Mesenteric fat pad (tissue), 1 donor: ENCODE measurements at regions not wholly inside any gene's neighbourhood (a gene's known extent, or its start where the extent isn't known, plus 50 kb on each side); places are given as distances from the start of the nearest gene placed in this dataset.
"Not testable (repeated sequence)": the region's sequence is repeated elsewhere in the genome, so short reads cannot be mapped to it uniquely, and the experiment has no call there.

Experiments used
- DNase-seq: peaks from one replicate; pipeline ENCODE4 v3.0.0-alpha.2; 2020; ENCODE audit warnings: low spot score
- donor health status: DM: yes; HTN: yes; CAD: no.

GRCh38 chr10:9081253-9081652 is 1026.8 kb downstream of the GATA3 start:
- DNase-seq = no peak

DNA sequence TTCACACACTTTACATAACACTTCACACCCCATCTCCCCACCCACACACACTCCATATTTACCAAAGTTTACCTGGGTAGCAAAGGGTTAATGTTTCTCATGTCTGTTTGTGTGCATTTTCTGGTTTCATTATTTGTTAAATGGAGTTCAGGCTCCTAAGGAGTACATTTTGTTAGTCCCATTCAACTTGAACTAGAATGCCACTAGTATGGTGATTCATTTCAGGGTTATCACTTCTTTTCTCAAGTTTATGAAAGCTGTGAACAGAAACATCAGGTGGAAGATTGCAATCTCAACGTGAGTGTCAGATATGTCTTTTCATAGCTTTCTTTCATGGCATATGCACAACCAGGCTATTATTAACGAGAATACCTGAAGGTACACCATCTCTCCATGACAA is 1027.5 kb downstream of the GATA3 start:
- DNase-seq = no peak

DNA sequence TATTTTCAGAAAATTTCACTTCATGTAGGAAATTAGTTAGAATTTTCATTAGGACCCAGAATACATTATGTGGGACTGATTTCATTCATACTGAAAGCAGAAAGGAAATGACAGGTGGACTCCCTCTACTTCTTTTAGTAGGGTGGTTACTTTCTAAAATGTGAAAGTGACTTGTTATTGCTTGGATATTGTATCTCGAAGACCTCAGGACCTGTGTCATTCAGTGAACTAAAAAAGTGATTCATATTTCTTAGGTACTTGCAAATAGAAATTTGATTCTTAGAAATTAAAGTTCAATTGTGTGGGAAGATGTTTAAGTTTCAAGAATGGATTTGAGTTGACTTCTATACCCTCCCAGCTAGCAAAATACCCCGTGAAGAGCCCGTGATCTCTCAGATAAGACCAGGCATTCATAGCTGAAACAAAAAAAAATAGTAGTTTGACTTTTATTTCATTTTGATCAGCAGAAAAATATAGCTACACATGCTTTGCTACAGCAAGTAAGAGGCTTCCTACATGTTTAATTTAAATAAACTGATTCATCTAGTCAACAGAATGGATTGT is 1037.1 kb downstream of the GATA3 start:
- DNase-seq = no peak

DNA sequence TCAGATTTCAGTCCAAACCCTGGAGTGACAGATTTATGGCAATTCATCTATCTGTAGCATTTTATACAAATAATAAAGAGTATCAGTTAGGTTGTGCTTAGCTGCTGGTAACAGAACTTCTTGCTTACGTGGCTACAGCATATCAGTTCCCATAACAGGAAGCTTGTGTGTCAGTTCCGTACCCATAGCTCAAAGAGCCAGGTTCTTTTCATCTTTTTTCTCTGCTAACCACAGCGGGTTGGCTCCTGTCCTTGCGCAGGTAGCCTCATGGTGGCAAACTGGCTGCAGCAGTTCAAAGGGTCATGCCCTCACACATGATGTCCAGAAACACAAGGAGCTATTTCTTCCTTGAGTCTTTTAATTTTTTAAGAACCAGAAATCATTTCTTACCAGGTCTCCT is 1041.8 kb downstream of the GATA3 start:
- no peak for DNase-seq

- no peak for DNase-seq
Measured at GRCh38 chr10:9097206-9097990, 1042.9 kb downstream of the GATA3 start.

DNA sequence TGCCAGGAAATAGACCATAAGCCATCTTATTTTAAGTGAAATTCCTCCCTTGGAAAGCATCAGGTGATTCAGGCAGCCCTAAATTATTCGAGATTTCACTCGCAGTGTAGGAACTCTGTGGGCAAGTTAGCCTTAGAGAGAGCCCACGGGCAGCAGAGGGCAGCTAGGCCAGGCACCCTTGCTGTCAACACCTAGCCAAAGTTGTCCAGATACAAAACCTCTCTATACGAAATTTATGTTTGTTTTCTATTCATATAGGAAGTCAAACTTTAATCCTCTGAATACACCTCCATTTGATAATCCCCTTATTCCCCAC is 1043.5 kb downstream of the GATA3 start:
- no peak for DNase-seq

- DNase-seq = no peak
Measured at GRCh38 chr10:9102026-9102425, 1047.5 kb downstream of the GATA3 start.

- no peak for DNase-seq
Measured at GRCh38 chr10:9103301-9103700, 1048.8 kb downstream of the GATA3 start.

GRCh38 chr10:9111976-9112375 is 1057.5 kb downstream of the GATA3 start:
- DNase-seq = no peak

GRCh38 chr10:9126728-9127127 is 1072.2 kb downstream of the GATA3 start:
- DNase-seq = no peak

- no peak for DNase-seq
Measured at GRCh38 chr10:9137368-9137767, 1082.9 kb downstream of the GATA3 start.

- DNase-seq = not testable (repeated sequence)
Measured at GRCh38 chr10:9138829-9139228, 1084.3 kb downstream of the GATA3 start.

DNA sequence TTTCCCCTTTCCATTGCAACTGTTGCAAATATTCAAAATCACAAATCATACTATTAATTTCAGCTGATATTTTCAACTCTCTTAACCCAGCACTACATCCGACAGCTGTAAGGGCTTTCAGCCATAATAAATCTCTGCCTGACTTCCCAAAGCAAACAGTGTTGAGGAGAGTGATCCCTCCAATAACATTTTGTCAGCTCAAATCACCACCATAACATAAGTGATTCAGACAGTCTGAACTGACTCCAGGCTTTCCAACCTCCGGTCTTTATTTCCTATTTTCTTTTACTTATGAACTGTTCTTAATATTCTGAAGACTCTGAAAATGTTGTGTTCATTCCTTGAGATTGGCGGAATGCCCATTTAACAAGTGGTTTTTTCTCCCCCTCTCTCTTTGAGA is 1085.9 kb downstream of the GATA3 start:
- DNase-seq = no peak

- no peak for DNase-seq
Measured at GRCh38 chr10:9147475-9147874, 1093.0 kb downstream of the GATA3 start.

DNA sequence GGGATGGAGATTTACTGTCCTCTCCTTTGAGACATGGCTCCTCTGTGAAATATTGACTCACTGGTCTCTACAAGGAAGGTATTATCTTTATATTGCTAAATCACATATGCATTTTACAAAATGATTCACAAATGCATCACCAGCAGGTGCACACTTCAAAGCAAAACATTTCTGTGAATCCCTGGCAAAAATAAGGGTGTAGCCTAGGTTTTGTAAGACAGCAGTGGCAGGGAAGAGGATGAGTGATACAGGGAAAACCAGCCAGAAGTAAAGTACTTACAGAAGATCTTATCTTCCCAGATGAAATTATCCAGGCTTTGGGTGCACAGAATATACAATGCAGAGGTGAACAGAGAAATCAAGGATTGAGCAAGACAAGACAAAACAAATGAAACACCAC is 1094.6 kb downstream of the GATA3 start:
- no peak for DNase-seq

- DNase-seq = not testable (repeated sequence)
Measured at GRCh38 chr10:9153057-9153456, 1098.6 kb downstream of the GATA3 start.

GRCh38 chr10:9157656-9158055 is 1103.2 kb downstream of the GATA3 start:
- DNase-seq = no peak

DNA sequence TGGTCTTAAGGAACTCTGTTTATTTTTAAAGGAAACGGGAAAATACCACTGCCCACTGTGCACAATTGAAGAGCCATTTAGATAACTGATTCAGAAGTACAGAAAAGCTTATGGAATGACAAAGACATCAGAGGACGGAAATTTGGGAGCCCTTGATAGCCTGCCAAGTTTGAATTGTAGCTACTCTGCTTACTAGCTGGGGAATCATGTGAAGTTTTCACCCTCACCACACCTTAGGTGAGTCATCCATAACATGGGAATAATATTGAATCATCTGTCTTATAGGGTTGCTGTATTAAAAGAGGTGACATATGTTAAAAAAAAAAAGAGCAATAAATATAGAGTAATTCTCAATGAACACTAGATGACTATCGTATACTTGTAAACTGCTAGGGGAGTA is 1104.2 kb downstream of the GATA3 start:
- no peak for DNase-seq

DNA sequence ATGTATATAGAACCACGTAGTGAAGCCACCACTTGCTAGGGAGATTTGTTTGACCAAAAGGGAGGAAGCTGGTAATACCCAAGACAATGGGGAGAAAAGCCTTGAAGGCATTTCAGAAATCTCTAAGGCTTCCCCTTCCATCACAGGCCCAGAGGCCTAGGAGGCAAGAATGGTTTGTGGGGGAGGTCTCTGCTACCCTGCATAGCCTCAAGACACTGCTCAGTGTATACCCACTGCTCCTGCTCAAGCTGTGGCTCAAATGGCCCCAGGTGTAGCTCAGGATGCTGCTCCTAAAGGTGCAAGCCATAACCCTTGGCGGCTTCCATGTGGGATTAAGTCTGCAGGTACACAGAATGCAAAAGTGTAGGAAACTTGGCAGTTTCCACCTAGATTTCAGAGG is 1105.8 kb downstream of the GATA3 start:
- no peak for DNase-seq

GRCh38 chr10:9163699-9164098 is 1109.2 kb downstream of the GATA3 start:
- no peak for DNase-seq

DNA sequence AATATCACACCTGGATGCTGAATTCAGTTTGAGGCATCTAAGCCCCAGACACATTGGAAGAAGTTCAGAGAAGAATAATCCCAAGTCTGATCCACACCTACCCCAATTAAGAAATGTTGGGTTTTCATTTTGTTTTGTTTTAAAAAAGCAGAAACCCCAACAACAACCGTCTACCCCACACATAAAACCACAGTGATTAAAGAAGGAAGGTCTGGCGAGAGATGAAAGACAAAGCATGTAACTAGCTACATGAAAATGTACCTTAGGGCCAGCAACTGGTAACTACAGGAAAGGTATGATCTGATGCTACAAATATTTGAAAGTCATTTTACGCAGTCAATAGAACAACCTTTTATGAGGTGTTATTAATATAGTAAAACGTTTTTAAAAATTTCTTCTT is 1112.3 kb downstream of the GATA3 start:
- no peak for DNase-seq

DNA sequence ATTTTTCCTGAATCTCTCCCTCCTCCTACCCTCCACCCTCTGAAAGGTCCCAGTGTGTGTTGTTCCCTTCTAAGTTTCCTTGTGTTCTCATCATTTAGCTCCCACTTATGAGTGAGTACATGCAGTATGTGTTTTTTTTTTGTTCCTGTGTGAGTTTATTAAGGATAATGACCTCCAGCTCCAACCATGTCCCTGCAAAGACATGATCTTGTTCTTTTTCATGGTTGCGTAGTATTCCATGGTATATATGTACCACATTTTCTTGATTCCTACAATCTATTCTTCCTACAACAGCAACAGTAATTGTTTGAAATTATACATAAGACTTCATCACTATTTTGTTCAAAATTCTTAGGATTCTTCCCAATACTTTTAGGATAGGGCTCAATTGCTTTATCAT is 1117.8 kb downstream of the GATA3 start:
- DNase-seq = no peak

GRCh38 chr10:9175200-9175599 is 1120.7 kb downstream of the GATA3 start:
- DNase-seq = no peak
